HG03175 (cell line): ENCODE measurements at regions not wholly inside any gene's neighbourhood (a gene's known extent, or its start where the extent isn't known, plus 50 kb on each side); places are given as distances from the start of the nearest gene placed in this dataset.

Experiments used
- ATAC-seq: cut with Tn5 transposase; IDR thresholded peaks from one replicate; pipeline ENCODE4 v1.9.1; 2021; ENCODE audit warnings: mild to moderate bottlenecking, moderate library complexity; ENCODE audit not compliant: unreplicated experiment

DNA sequence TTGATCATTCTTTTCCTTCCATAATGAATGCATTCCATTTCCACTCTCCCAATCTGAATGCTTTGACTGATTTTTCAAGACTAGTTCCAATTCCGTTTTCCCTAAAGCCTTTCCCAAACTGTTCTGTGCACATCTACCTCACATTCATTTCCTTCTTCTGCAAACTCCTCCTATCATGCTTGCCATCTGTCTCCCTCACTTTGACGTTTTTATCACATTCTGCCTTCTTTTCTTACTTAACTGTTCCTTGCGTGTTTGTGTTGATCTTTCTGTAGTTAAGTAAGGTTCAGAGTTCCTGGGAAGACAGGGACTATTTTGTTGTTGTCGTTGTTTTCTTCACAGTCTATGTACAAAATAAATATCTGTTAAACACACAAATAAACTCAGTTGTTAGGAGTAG, 179.0 kb downstream of the NXPE2 start:
- ATAC-seq: no peak

DNA sequence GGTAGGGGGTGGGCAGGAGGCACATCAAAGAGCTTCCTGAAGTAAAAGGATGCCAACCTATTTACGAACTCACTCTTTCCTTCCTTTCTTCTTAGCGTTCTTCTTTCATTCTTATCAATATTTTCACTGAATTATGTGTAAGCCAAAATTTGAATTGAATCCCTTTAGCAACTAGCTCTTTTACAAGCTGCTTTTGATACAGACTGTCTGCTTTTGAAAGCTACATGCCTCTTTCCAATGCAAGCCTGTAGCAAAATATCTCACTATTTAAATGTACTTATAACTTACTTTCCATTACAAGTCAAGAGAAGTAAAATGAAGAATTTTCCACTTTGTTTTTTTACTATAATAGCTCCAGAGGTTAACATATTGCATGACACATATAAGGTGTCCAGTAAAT, 186.6 kb downstream of the NXPE2 start:
- no peak for ATAC-seq

DNA sequence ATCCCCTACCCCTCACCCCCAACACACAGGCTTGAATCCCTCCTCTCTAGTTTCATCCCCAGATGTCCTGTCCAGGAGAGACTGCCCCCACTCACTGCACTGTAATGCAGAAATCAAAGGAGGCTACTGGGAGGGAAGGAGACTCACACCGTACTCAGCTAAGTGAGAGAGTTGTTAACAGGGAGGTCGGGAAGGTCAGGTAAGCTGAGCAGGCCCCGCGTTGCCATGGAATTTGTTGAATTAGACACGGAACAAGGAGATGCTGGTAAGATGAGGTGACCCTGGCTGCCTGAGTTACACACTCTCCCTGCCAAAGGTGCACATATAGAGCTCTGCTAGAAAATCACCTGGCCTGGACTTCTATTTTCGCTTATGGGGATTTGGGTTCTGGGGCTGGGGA, 197.9 kb downstream of the NXPE2 start:
- no peak for ATAC-seq

DNA sequence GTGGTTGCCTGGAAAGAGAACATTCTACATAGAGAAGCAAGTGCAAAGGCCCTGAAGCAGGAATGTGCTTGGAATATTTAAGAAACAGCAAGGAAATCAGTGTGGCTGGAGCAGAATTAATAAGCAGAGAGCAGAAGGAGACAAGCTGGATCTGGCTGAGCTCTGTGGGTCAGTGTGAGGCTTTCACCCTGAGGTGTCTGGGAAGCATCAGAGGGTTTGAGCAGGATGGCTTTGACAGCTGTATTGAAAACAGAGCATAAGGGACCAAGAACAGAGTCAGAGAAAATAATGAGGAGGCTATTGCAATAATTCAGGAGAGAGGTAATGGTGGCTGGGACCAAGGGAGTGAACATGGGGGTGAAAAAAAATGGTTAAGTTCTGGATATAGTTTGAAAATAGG, 199.6 kb downstream of the NXPE2 start:
- no peak for ATAC-seq

DNA sequence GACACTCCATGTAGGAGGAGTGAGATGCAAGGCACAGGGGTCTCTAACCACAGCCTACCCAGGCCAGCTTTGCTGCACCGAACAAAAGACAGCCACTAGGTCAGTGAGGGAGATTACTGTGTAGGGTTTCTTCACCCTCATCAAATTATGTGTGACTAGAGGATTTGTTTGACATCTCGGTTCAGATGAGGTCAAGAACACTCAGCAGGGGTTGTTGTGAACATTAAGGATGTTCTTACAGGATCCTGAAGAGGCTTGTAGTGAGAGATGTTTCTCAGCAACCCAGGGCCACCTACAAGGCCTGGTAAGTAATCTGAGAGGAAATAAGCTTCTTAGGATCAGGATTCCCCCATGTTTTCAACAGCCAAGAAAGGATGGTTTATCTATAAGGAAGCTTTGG, 202.1 kb downstream of the NXPE2 start:
- ATAC-seq: no peak

DNA sequence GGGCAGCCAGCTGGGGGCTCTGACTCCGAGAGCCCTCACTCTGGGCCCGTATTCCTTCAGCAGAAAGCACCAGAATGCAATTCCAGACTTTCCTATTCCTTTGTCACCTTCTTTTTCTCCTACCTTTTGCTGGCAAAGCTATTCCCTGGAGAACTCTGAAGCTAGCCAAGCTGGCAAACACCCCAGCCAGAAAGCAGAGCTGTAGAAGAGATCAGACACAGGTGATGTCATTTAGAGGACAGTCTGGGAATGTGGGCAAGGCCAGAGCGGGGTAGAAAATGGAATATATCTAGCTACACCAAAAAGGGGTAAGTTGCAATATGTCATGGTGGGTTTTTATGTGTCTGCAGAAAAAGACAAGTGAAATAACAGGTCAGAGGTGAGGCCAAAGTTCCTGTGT, 205.1 kb downstream of the NXPE2 start:
- no peak for ATAC-seq

DNA sequence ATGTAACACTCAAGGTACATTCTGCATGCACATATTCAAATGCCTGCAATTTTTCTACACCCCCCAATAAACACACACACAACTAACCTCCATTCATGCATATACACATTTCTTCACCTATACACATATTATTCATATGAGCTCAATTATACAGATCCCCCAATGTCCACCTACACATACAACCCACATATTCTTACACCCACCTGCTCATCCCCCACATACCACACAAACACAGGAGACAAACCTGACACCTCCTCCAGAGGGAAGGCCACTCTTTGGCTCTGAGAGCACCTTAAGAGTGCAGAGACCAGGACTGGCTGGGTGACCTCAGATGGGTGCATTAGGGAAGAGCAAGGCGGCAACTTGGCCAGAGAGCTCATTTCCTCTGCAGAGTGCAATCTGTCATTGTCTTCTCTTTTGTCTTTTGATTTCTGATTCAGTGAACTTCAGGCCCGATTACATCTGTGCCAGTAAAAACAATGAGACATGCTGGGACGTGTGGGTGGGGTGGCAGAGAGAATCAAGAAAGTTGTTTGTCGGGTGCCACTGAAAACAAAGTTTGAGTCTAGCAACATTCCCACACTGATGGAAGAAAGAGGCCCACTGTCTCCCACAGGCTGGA, 208.4 kb downstream of the NXPE2 start:
- no peak for ATAC-seq

DNA sequence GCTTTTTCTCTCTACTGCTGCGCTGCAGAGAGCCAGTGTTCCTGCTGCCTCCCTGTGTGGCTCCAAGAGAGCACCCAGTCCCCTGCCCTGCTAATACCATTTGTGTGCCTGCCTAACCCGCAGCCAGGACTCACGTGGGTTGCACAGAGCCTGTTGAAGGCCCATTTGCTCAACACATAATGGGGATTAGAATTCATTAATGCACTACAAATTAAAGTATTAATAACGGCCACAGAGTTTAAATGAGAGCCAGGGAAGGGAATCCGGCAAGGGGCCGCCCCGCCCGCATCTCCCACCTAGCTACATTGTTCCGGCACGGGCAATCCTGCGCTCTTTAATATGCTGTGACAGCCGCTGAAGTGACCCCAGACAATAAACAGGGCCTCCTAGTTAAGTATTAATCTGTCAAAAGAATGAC, 211.3 kb downstream of the NXPE2 start:
- ATAC-seq: no peak

DNA sequence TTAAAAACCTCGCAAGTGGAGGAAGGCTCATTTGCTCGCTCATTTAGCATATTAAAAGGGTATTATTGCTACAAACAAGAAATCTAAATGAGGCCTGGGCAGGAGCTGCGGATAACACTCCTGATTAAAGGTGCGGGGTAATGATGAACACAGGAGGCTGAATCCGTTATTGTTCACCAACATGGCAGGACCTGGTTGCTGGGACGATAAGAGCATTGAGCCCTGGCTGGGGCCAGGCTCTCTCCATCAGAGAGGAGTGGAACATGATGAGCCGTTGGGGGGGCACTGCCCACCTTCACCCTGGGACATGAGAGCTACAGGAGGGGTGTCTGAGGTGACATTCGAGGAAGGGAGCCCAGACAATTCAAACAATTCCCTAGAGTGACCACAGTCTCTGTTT, 211.7 kb downstream of the NXPE2 start:
- no peak for ATAC-seq

DNA sequence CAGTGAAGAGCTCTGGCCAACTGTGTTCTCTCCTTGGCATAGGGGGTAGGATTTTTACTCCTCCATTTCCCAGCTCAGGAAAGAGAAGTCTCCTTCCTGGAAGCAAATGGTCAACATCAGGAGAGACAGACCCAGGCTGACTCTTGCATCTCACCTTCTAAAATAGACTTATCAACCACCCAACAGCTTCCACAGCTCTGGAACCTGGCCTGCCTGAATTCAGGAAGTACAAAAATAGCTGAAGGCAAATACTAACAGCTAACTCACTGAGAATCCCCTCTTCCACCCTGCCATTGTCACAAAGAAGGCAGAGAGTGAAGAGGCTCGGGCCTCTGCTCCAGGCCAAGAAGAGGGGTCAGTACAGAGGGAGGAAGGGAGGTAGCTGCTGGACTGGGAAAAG, 213.6 kb downstream of the NXPE2 start:
- ATAC-seq: no peak

DNA sequence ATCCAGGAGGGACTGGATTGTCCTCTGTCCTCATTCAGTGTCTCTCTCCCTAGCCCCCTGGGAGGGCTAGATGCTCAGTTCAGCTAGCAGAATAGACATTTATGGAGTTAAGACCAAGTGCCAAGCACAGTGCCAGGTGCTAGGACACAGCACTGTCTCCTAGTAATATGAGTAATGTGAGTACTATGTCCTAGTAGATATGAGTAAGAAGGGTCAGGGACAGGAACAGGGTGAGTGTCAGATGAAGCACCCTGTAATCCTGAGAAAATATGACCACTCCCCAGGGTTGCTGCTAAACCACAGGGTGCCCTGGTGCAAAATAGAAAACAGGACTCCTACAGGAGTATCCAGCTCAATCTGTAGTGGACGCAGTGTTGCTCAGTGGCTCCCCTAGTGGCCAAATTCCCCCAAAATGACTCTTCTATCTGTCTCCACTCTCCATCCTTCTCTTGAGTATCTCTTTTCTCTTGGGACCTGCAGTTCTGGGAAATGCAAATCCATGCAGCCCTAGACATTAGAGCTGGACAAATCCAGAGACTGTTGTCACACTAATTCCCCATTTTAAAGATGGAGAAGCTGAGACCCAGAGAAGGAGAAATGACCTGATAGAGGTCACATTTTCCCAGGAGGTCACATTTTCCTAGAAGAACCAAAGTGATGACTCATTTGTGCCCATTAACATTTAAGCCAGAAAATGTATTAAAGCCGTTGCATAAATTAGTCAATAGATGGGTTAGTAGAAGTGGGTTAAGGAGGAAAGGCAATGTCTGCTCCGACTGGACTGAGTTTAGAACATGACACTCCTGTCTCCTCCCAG, 214.3 kb downstream of the NXPE2 start:
- ATAC-seq: no peak

DNA sequence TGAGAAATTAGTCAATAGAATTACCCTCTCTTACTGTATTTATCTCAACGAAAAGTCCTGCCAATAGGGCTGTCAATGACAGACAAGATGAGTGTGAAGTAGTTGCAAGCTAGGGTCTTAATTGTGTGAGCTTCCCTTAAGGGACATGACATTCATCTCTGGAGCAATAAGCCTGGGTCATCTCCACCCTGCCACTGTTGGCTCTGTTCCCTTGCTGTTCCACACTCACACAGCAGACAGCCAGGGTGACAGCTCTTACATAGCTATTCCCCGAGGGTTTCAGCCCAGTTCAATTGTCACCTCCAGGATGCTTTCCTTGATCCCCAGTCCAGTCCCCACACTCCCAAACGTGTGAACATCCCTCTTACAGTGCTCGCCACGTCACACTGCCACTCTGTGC, 215.0 kb downstream of the NXPE2 start:
- ATAC-seq: no peak

DNA sequence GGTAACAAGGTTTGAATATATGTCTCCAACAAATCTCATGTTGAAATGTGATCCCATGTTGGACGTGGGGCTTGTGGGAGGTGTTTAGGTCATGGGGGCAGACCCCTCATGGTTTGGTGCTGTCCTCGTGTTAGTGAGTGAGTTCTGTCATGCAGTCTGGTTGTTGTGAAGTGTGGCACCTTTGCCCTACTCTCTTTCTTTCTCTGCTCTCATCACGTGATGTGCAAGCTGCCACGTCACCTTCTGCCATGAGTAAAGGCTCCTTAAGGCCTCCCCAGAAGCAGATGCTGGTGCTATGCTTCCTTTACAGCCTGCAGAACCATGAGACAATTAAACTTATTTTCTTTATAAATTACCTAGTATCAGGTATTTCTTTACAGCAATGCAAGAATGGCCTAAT, 218.3 kb downstream of the NXPE2 start:
- no peak for ATAC-seq

DNA sequence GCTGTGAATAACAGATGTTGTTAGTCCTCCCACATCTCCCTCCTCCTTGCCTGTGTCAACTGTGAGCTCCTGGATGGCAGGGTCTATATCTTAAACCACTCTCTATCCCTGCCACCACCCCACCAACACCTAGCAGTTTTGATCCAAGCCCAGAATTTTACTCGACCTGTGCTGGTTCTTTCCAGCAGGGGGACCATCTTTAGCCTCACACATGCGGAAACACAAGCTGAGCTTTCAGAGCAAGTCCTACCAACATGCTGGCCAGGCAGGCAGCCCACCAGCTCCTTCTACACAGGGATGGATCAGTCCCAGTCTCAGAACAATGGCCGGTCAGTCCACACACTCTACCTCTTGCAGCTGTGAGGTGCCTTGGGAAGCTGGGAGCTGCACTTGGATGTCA, 231.5 kb downstream of the NXPE2 start:
- ATAC-seq: no peak

DNA sequence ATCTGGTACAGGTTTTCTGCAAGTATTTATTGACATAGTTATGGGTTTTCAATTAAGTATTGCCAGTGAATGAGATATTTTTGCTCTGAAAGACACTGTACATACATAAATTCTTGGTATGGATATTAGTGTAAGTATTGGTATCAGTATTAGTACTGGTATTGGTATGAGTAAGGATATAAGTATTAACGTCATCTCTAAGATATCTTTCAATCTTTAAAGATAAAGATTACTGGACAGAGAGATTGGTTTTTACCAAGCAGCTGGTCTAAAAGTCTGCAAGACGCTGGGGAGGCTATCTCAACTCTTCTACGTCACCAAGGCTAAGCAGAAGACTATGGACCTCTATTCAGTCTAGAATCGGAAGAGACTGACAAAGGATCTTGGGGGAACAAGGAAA, 234.5 kb downstream of the NXPE2 start:
- peak; percentile 53 for ATAC-seq

DNA sequence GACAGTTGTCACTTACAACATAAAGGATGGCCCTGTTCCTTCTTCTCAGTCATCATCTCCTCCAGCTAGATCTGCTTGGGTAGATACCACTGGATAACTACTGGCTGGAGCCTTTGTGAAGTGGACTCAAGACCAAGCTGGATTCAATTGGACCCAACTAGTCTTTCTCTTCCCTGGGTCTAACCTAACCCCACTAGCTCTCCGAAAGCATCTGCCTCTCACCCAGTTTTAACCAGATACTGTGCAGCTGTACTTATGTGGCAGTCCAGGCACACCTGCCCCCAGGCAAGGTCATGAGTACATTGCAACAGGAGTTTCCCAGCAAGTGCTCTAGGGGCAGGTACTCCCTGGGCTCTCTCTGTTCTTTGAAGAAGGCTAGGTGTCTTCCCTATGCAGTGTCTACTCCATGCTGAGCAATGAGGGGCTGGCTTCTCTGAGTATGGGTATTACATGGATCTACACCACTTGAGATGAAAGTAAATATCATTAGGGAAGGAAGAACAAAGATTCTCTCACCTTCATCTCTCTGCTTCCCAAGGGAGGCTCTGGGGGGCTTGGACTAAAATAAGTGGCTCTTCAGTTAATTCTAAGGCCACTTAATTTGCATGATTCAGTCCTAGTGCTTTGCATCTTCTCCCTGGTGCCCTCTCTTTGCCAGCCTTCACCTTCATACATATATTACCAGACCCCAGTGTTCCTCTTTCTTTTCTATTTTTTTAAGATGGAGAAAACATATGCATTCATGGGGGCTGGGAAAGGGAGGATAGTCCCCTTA, 236.1 kb downstream of the NXPE2 start:
- ATAC-seq: no peak

DNA sequence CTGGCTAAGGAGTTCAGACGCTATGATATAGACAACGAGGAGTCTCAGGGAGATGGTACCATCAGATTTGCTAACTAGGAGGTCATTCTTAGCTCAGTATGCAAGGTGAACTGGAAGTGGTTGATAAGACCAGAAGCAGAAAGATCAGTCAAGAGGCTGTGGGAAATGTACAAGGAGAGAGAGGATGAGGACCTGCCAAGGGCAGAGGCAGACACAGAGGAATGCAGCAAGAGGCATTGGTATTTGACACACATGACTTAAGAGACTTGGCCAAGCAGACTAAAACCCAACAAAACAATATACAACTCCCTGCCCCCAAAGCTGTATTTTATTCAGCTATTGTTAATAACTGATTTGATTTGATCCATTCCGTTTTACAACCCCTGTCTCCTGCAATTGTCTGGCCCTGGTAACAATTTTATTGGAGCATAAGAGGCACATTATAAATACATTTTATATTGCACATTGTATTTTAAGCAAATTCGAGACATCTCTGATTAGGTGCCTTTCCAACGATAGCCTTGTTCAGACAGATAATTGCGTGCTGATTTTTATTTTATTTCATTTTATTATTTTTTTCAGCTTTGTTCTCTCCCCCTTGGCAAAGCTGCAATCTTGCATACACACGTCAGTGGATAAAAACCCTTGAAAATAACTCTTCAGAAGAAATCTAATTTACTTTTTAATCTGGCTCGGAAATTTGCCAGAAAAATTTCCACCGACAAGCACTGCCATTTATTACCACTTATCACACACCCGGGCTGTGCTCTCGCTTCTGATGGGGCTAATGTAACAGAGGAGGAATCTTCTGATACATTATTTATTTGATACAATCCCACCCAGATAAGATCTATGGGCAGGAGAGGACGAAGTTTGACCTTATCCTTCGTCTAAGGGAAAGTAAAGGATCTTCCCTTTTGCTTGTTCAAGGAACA, 237.8 kb downstream of the NXPE2 start:
- ATAC-seq: no peak

DNA sequence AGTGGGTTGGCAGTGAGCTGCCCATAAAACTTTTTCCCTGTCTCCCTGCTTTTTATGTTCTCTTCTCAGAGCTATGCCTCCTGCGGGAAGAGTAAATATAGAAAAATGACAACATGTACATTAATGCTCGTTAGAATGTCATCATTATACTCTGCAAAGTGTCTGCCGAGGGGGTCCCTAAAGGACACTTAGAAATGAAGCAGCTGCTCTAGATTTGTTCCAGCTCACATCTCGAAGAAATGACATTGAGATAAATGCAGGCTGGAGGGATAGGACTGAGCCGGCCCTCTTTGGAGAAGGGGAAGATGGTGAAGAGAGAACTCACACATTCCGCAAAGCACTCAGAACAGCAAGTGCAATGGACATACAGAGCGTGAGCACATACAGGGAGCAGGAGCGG, 240.0 kb downstream of the NXPE2 start:
- no peak for ATAC-seq

DNA sequence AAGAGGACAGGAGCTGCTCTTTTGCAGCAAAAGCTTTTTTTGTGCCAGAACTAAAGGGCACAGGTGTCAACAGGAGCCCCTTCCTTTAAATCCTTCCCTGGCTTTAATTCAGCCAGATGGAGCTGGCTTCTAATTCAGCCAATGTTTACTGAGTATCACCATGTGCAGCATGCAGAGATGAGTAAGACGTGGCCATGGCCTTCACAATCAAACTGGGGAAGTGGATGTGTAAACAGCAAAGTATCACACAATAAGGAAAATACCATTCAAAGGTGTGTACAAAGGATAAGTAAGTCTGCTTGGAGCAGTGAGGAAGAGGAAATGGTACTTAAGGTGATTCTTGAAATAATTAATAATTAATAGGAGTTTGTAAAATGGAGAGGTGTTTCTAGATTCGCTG, 243.4 kb downstream of the NXPE2 start:
- no peak for ATAC-seq

DNA sequence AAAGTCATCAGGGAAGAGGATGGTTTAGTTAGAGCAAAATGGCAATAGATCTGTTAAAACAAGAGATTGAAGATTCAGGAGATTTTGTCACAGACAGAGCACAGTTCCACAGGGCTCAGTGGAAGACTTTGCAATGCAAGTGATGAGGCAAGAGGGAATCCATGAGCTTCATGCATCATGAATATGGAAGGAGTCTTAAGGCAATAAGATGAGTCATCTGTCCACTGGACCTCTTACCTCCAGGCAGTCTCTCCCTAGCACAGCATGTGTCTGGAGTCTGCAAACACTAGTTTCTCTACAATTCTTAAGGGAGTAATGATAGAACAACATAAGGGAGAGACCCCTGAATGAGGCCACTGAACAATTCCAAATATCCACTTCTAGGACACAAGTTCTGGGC, 245.7 kb downstream of the NXPE2 start:
- no peak for ATAC-seq

DNA sequence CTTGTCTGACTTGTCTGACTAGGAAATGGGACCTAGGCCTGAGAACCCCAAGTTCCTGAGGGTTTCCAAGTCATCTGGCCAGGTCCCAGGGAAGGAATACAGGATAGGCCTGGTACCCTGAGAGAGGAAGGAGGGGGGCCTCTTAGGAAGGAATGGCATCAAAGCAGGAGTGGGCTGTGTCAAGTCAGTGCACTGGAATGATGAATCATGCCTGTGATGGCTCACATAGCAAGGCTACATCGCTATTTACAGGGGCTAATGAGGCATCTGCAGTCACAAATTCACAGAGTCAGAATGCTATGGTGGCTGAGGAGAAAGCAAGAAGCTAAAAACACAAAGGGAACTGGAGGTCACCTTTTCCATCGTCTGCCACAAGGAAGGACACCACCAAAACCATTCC, 247.3 kb downstream of the NXPE2 start:
- no peak for ATAC-seq
